ENCODE measurements at regions not wholly inside any gene's neighbourhood (a gene's known extent, or its start where the extent isn't known, plus 50 kb on each side); places are given as distances from the start of the nearest gene placed in this dataset.

- TF ChIP-seq CTCF (IDR thresholded peaks at IDR 0.05; ENCODE audit: low read length) (no peak), EZH2 (IDR thresholded peaks at IDR 0.05; ENCODE audit: borderline replicate concordance, low read length) (no peak)
Observed at GRCh38 chr12:131525795-131526508, 184.9 kb upstream of the SFSWAP start.

All from OCI-LY1 (cell line).